ENCODE measurements at regions not wholly inside any gene's neighbourhood (a gene's known extent, or its start where the extent isn't known, plus 50 kb on each side); places are given as distances from the start of the nearest gene placed in this dataset.
"Not testable (repeated sequence)": the region's sequence is repeated elsewhere in the genome, so short reads cannot be mapped to it uniquely, and the experiment has no call there.

- no peak overlapping the region for H3K4me3 ChIP-seq (ENCODE audit: low read depth, low read length)
- DNase-seq (ENCODE audit: low read depth), result no peak
- no peak for TF ChIP-seq CTCF (IDR thresholded peaks at IDR 0.05; ENCODE audit: insufficient read depth, low read depth, low read length)
- H3K36me3 ChIP-seq (ENCODE audit: control insufficient read depth, insufficient read depth, low read length), result no peaks in the 10 kb centered on the region
- CTCF ChIA-PET, result interaction anchor here (1.1 to 1.2 kb wide), 2 partner anchors 15 to 451 kb away, joined by 3 read pairs; no protein-coding TSS in a partner anchor
- POLR2A ChIA-PET, result no interaction called here
- H3K27me3 ChIP-seq (ENCODE audit: control insufficient read depth, insufficient read depth, low read length), result peaks cover 4% of the 10 kb centered on the region
Observed at GRCh38 chr1:10882069-10882468, 85.6 kb upstream of the CASZ1 start.

GRCh38 chr1:10887032-10887431, 90.6 kb upstream of the CASZ1 start:
- peaks cover 21% of the 10 kb centered on the region for H3K27me3 ChIP-seq (ENCODE audit: control insufficient read depth, insufficient read depth, low read length)
- H3K4me3 ChIP-seq (ENCODE audit: low read depth, low read length); DNase-seq (ENCODE audit: low read depth); H3K36me3 ChIP-seq (ENCODE audit: control insufficient read depth, insufficient read depth, low read length); POLR2A ChIA-PET: not testable (repeated sequence)
- CTCF ChIA-PET, result interaction anchor here (1.5 to 2.2 kb wide), 2 partner anchors 20 to 392 kb away, joined by 5 to 8 read pairs; no protein-coding TSS in a partner anchor

GRCh38 chr1:10888291-10888690, 91.8 kb upstream of the CASZ1 start:
- H3K36me3 ChIP-seq (ENCODE audit: control insufficient read depth, insufficient read depth, low read length), result no peaks in the 10 kb centered on the region
- peaks cover 25% of the 10 kb centered on the region for H3K27me3 ChIP-seq (ENCODE audit: control insufficient read depth, insufficient read depth, low read length)
- DNase-seq (ENCODE audit: low read depth), result no peak
- CTCF ChIA-PET, result interaction anchor here (1.5 to 2.2 kb wide), 2 partner anchors 10 to 22 kb away, joined by 4 to 8 read pairs; no protein-coding TSS in a partner anchor
- no peak overlapping the region for H3K4me3 ChIP-seq (ENCODE audit: low read depth, low read length)
- no peak for TF ChIP-seq CTCF (IDR thresholded peaks at IDR 0.05; ENCODE audit: insufficient read depth, low read depth, low read length)
- POLR2A ChIA-PET, result no interaction called here

- Histone ChIP-seq H3K36me3 (ENCODE audit: control insufficient read depth, insufficient read depth, low read length) (no peaks in the 10 kb centered on the region), H3K27me3 (ENCODE audit: control insufficient read depth, insufficient read depth, low read length) (peaks cover 25% of the 10 kb centered on the region), H3K4me3 (ENCODE audit: low read depth, low read length) (no peak overlapping the region)
- CTCF ChIA-PET, result interaction anchor here (1.4 to 2.0 kb wide), 3 partner anchors 10 to 394 kb away, joined by 4 to 8 read pairs (median 6); no protein-coding TSS in a partner anchor
- TF ChIP-seq CTCF (IDR thresholded peaks at IDR 0.05; ENCODE audit: insufficient read depth, low read depth, low read length), result no peak
- POLR2A ChIA-PET, result no interaction called here
- no peak for DNase-seq (ENCODE audit: low read depth)
Observed at GRCh38 chr1:10888791-10889649, 92.6 kb upstream of the CASZ1 start.

- no peak for TF ChIP-seq CTCF (IDR thresholded peaks at IDR 0.05; ENCODE audit: insufficient read depth, low read depth, low read length)
- Histone ChIP-seq H3K4me3 (ENCODE audit: low read depth, low read length) (no peak overlapping the region), H3K27me3 (ENCODE audit: control insufficient read depth, insufficient read depth, low read length) (peaks cover 25% of the 10 kb centered on the region), H3K36me3 (ENCODE audit: control insufficient read depth, insufficient read depth, low read length) (no peaks in the 10 kb centered on the region)
- ChIA-PET POLR2A (no interaction called here), CTCF (interaction anchor here (1.2 to 2.0 kb wide), 3 partner anchors 23 to 395 kb away, joined by 3 to 8 read pairs (median 6); no protein-coding TSS in a partner anchor)
- no peak for DNase-seq (ENCODE audit: low read depth)
Observed at GRCh38 chr1:10889650-10890353, 93.4 kb upstream of the CASZ1 start.

All from BJ (cell line).